Hindlimb muscle (tissue), 1 donor: ENCODE measurements at regions not wholly inside any gene's neighbourhood (a gene's known extent, or its start where the extent isn't known, plus 50 kb on each side); places are given as distances from the start of the nearest gene placed in this dataset.
A peak's percentile ranks its signal among the peaks of the same experiment; 100 is the strongest.
"Not testable (repeated sequence)": the region's sequence is repeated elsewhere in the genome, so short reads cannot be mapped to it uniquely, and the experiment has no call there.

Experiments
- DNase-seq: peaks from one replicate; pipeline ENCODE4 v3.0.0-alpha.2; 2013

GRCh38 chr11:98763446-98763845, 257.3 kb upstream of the CNTN5 start:
- not testable (repeated sequence) for DNase-seq

- DNase-seq, result no peak
Measured at GRCh38 chr11:98766903-98767302, 253.8 kb upstream of the CNTN5 start.

- not testable (repeated sequence) for DNase-seq
Measured at GRCh38 chr11:98770046-98770445, 250.7 kb upstream of the CNTN5 start.

- peak; percentile 44 for DNase-seq
Measured at GRCh38 chr11:98771791-98772190, 249.0 kb upstream of the CNTN5 start.

GRCh38 chr11:98772893-98773292, 247.9 kb upstream of the CNTN5 start:
- DNase-seq, result peak; percentile 13

- no peak for DNase-seq
Measured at GRCh38 chr11:98793276-98793675, 227.5 kb upstream of the CNTN5 start.

- no peak for DNase-seq
Measured at GRCh38 chr11:98798333-98798732, 222.4 kb upstream of the CNTN5 start.

GRCh38 chr11:98800696-98801095, 220.1 kb upstream of the CNTN5 start:
- DNase-seq, result peak; percentile 2

- no peak for DNase-seq
Measured at GRCh38 chr11:98828986-98829708, 191.6 kb upstream of the CNTN5 start.

- DNase-seq, result no peak
Measured at GRCh38 chr11:98829971-98830370, 190.8 kb upstream of the CNTN5 start.

- DNase-seq, result no peak
Measured at GRCh38 chr11:98834776-98835175, 186.0 kb upstream of the CNTN5 start.

- DNase-seq, result no peak
Measured at GRCh38 chr11:98835335-98835734, 185.4 kb upstream of the CNTN5 start.

GRCh38 chr11:98836156-98836555, 184.6 kb upstream of the CNTN5 start:
- DNase-seq, result no peak

- no peak for DNase-seq
Measured at GRCh38 chr11:98842187-98842586, 178.6 kb upstream of the CNTN5 start.

GRCh38 chr11:98862169-98862568, 158.6 kb upstream of the CNTN5 start:
- DNase-seq, result no peak

GRCh38 chr11:98871690-98872089, 149.1 kb upstream of the CNTN5 start:
- DNase-seq, result no peak

GRCh38 chr11:98874050-98874449, 146.7 kb upstream of the CNTN5 start:
- no peak for DNase-seq

- no peak for DNase-seq
Measured at GRCh38 chr11:98895936-98896335, 124.8 kb upstream of the CNTN5 start.

GRCh38 chr11:98940913-98941312, 79.8 kb upstream of the CNTN5 start:
- no peak for DNase-seq

- no peak for DNase-seq
Measured at GRCh38 chr11:98944461-98944860, 76.3 kb upstream of the CNTN5 start.

- no peak for DNase-seq
Measured at GRCh38 chr11:98952107-98952506, 68.6 kb upstream of the CNTN5 start.

- no peak for DNase-seq
Measured at GRCh38 chr11:98955551-98955950, 65.2 kb upstream of the CNTN5 start.

GRCh38 chr11:98964146-98964545, 56.6 kb upstream of the CNTN5 start:
- DNase-seq, result no peak

- no peak for DNase-seq
Measured at GRCh38 chr11:98965358-98965757, 55.4 kb upstream of the CNTN5 start.

- DNase-seq, result no peak
Measured at GRCh38 chr11:98965775-98966174, 55.0 kb upstream of the CNTN5 start.
